SU-DHL-6 (cell line): ENCODE measurements at regions not wholly inside any gene's neighbourhood (a gene's known extent, or its start where the extent isn't known, plus 50 kb on each side); places are given as distances from the start of the nearest gene placed in this dataset.

Experiments
- CTCF ChIP-seq: fragments of 200-600 bp; sonication (generic); IDR thresholded peaks from one replicate; pipeline ENCODE4 v1.5.1; 2017; ENCODE audit warnings: antibody characterized with exemption, mild to moderate bottlenecking, low read length, moderate library complexity; ENCODE audit not compliant: insufficient read depth, poor library complexity, severe bottlenecking
- EZH2phosphoT487 ChIP-seq: fragments of 200-600 bp; sonication (generic), shearing (Covaris generic); conservative IDR thresholded peaks from 2 replicates; pipeline ENCODE4 v1.6.1; 2018; ENCODE audit warnings: mild to moderate bottlenecking, antibody characterized with exemption, low read length, moderate library complexity, mixed read lengths

- TF ChIP-seq CTCF (no peak), EZH2phosphoT487 (no peak)
Measured at GRCh38 chr6:44561060-44561623, 173.6 kb downstream of the CDC5L start.
